OCI-LY7 (cell line): ENCODE measurements at regions not wholly inside any gene's neighbourhood (a gene's known extent, or its start where the extent isn't known, plus 50 kb on each side); places are given as distances from the start of the nearest gene placed in this dataset.

Experiments
- BruUV-seq: library from RNA; stranded (reverse); fragments of 400-500 nt; replicated peaks from 2 replicates; lab custom pipeline; 2021; lab: Mats Ljungman, UMichigan
- CTCF ChIA-PET: fragments of 300-600 bp; sonication (Branson Sonifier 250); formaldehyde crosslinking; loops from one replicate; lab custom pipeline; 2022; ENCODE audit warnings: antibody characterized with exemption; ENCODE audit not compliant: unreplicated experiment; lab: Charles Lee
- POLR2A ChIA-PET: fragments of 300-600 bp; sonication (Branson Sonifier 250); formaldehyde crosslinking; loops from one replicate; lab custom pipeline; 2022; ENCODE audit warnings: antibody characterized with exemption; lab: Charles Lee
- DNase-seq: peaks from one replicate; pipeline ENCODE4 v3.0.0-alpha.2; 2015; ENCODE audit warnings: low spot score
- H2AFZ ChIP-seq: fragments of 200-600 bp; sonication (generic), shearing (Covaris generic); 2 replicates; pipeline ENCODE4 v1.6.1; 2014; ENCODE audit warnings: mild to moderate bottlenecking, antibody characterized with exemption, low read length, moderate library complexity
- H3K27ac ChIP-seq: fragments of 200-600 bp; sonication (generic); 2 replicates; pipeline ENCODE4 v1.5.1; 2014; ENCODE audit warnings: mixed run types, low read depth, mild to moderate bottlenecking, moderate library complexity, low read length, inconsistent platforms; ENCODE audit not compliant: poor library complexity, severe bottlenecking
- H3K36me3 ChIP-seq: fragments of 200-600 bp; sonication (generic); 2 replicates; pipeline ENCODE4 v1.6.1; 2014; ENCODE audit warnings: mild to moderate bottlenecking, antibody characterized with exemption, low read length, moderate library complexity, mixed read lengths; ENCODE audit not compliant: insufficient read depth
- H3K4me1 ChIP-seq: fragments of 200-600 bp; sonication (generic); 2 replicates; pipeline ENCODE4 v1.5.1; 2014; ENCODE audit warnings: mild to moderate bottlenecking, low read length; ENCODE audit not compliant: insufficient read depth, poor library complexity, severe bottlenecking
- H3K4me2 ChIP-seq: fragments of 200-600 bp; sonication (generic); 2 replicates; pipeline ENCODE4 v1.6.1; 2014; ENCODE audit warnings: mild to moderate bottlenecking, low read length
- H3K4me3 ChIP-seq: fragments of 200-600 bp; sonication (generic); 2 replicates; pipeline ENCODE4 v1.5.1; 2014; ENCODE audit warnings: mild to moderate bottlenecking, low read depth, low read length; ENCODE audit not compliant: poor library complexity, severe bottlenecking
- H3K79me2 ChIP-seq: fragments of 200-600 bp; sonication (generic); 2 replicates; pipeline ENCODE4 v1.6.1; 2016; ENCODE audit warnings: low read depth, mild to moderate bottlenecking, low read length, moderate library complexity, mixed read lengths; ENCODE audit not compliant: insufficient read depth
- H3K9me2 ChIP-seq: fragments of 200-600 bp; sonication (generic); 2 replicates; pipeline ENCODE4 v1.6.1; 2016; ENCODE audit warnings: mild to moderate bottlenecking, low read length, mixed read lengths; ENCODE audit not compliant: insufficient read depth
- H3K9me3 ChIP-seq: fragments of 200-600 bp; sonication (generic); 2 replicates; pipeline ENCODE4 v1.6.1; 2014; ENCODE audit warnings: mild to moderate bottlenecking, mixed run types, low read length, mixed read lengths
- H4K20me1 ChIP-seq: fragments of 200-600 bp; sonication (generic); 2 replicates; pipeline ENCODE4 v1.6.1; 2014; ENCODE audit warnings: mild to moderate bottlenecking, antibody characterized with exemption, low read length, moderate library complexity, mixed read lengths; ENCODE audit not compliant: insufficient read depth
- CTCF ChIP-seq: fragments of 200-600 bp; sonication (generic); conservative IDR thresholded peaks from 2 replicates; pipeline ENCODE4 v1.5.1; 2014; ENCODE audit warnings: mild to moderate bottlenecking, antibody characterized with exemption, low read length, moderate library complexity, mixed read lengths
- EZH2phosphoT487 ChIP-seq: fragments of 200-600 bp; sonication (generic); IDR thresholded peaks from 2 replicates; pipeline ENCODE4 v1.6.1; 2018; ENCODE audit warnings: low read depth, borderline replicate concordance, mild to moderate bottlenecking, mixed run types, antibody characterized with exemption, low read length, moderate library complexity, mixed read lengths
- intact Hi-C: fragments of 100-400 bp; cut with micrococcal nuclease; formaldehyde crosslinking; loops from one replicate; pipeline ENCODE4 v1.10.0; 2022; ENCODE audit not compliant: unreplicated experiment

GRCh38 chr3:59319442-59319841 lies 269.6 kb upstream of the CFAP20DC start:
- Histone ChIP-seq H2AFZ (no peak overlapping the region), H3K79me2 (no peaks in the 10 kb centered on the region), H3K27ac (no peak overlapping the region), H4K20me1 (no peaks in the 10 kb centered on the region), H3K36me3 (no peaks in the 10 kb centered on the region), H3K4me1 (no peaks in the 10 kb centered on the region), H3K9me2 (no peaks in the 10 kb centered on the region), H3K4me2 (no peak overlapping the region), H3K9me3 (no peaks in the 10 kb centered on the region), H3K4me3 (no peak overlapping the region)
- intact Hi-C loops: loop anchor here (10.0 kb wide), 1 partner anchor 255 kb away; no protein-coding TSS in a partner anchor
- ChIA-PET CTCF (no interaction called here), POLR2A (no interaction called here)
- no TSS peak for BruUV-seq
- no peak for TF ChIP-seq CTCF
- no peak for DNase-seq

- H3K9me2 ChIP-seq: no peaks in the 10 kb centered on the region
- H3K9me3 ChIP-seq: no peaks in the 10 kb centered on the region
- no TSS peak for BruUV-seq
- H4K20me1 ChIP-seq: no peaks in the 10 kb centered on the region
- ChIA-PET POLR2A (no interaction called here), CTCF (no interaction called here)
- no peak overlapping the region for H2AFZ ChIP-seq
- H3K36me3 ChIP-seq: no peaks in the 10 kb centered on the region
- no peak overlapping the region for H3K4me2 ChIP-seq
- no peak for DNase-seq
- H3K79me2 ChIP-seq: no peaks in the 10 kb centered on the region
- H3K4me3 ChIP-seq: no peak overlapping the region
- no peak for TF ChIP-seq CTCF
- no peak for TF ChIP-seq EZH2phosphoT487
- intact Hi-C loops: loop anchor here (10.0 kb wide), 1 partner anchor 256 kb away; no protein-coding TSS in a partner anchor
- no peaks in the 10 kb centered on the region for H3K4me1 ChIP-seq
- H3K27ac ChIP-seq: no peak overlapping the region
Observed at GRCh38 chr3:59318881-59319280, 269.1 kb upstream of the CFAP20DC start.

- Histone ChIP-seq H3K9me2 (no peaks in the 10 kb centered on the region), H2AFZ (no peak overlapping the region), H3K4me3 (no peak overlapping the region), H3K4me1 (no peaks in the 10 kb centered on the region), H3K36me3 (no peaks in the 10 kb centered on the region), H3K9me3 (no peaks in the 10 kb centered on the region), H3K79me2 (no peaks in the 10 kb centered on the region), H3K27ac (no peak overlapping the region), H4K20me1 (no peaks in the 10 kb centered on the region), H3K4me2 (no peak overlapping the region)
- no peak for TF ChIP-seq CTCF
- TF ChIP-seq EZH2phosphoT487: no peak
- BruUV-seq: no TSS peak
- ChIA-PET POLR2A (no interaction called here), CTCF (no interaction called here)
- DNase-seq: no peak
- intact Hi-C loops: loop anchor here (10.0 kb wide), 1 partner anchor 257 kb away; no protein-coding TSS in a partner anchor
Observed at GRCh38 chr3:59317386-59317785, 267.6 kb upstream of the CFAP20DC start.
